ENCODE measurements at regions not wholly inside any gene's neighbourhood (a gene's known extent, or its start where the extent isn't known, plus 50 kb on each side); places are given as distances from the start of the nearest gene placed in this dataset.

GRCh38 chr13:63954683-63955082 lies 2539.0 kb upstream of the PCDH20 start:
- no peak for DNase-seq (ENCODE audit: low read depth, low spot score)
- POLR2A ChIA-PET, result no interaction called here
- H3K4me3 ChIP-seq (ENCODE audit: low read depth, low read length), result no peak overlapping the region
- no peak for TF ChIP-seq CTCF (IDR thresholded peaks at IDR 0.05; ENCODE audit: insufficient read depth, low read length, missing control alignments)
- CTCF ChIA-PET, result no interaction called here

GRCh38 chr13:63948045-63948444 lies 2532.4 kb upstream of the PCDH20 start:
- no peak for TF ChIP-seq CTCF (IDR thresholded peaks at IDR 0.05; ENCODE audit: insufficient read depth, low read length, missing control alignments)
- ChIA-PET POLR2A (no interaction called here), CTCF (no interaction called here)
- no peak for DNase-seq (ENCODE audit: low read depth, low spot score)
- no peak overlapping the region for H3K4me3 ChIP-seq (ENCODE audit: low read depth, low read length)

- TF ChIP-seq CTCF (IDR thresholded peaks at IDR 0.05; ENCODE audit: insufficient read depth, low read length, missing control alignments), result no peak
- POLR2A ChIA-PET, result no interaction called here
Measured at GRCh38 chr13:63944911-63945310, 2529.3 kb upstream of the PCDH20 start.

GRCh38 chr13:63942372-63942771 lies 2526.7 kb upstream of the PCDH20 start:
- CTCF ChIA-PET, result no interaction called here
- POLR2A ChIA-PET, result no interaction called here
- TF ChIP-seq CTCF (IDR thresholded peaks at IDR 0.05; ENCODE audit: insufficient read depth, low read length, missing control alignments), result no peak
- no peak overlapping the region for H3K4me3 ChIP-seq (ENCODE audit: low read depth, low read length)
- DNase-seq (ENCODE audit: low read depth, low spot score), result no peak

More at GRCh38 chr13:63944911-63945310, 2529.3 kb upstream of the PCDH20 start:
- CTCF ChIA-PET, result no interaction called here
- DNase-seq (ENCODE audit: low read depth, low spot score), result no peak
- no peak overlapping the region for H3K4me3 ChIP-seq (ENCODE audit: low read depth, low read length)

- TF ChIP-seq CTCF (IDR thresholded peaks at IDR 0.05; ENCODE audit: insufficient read depth, low read length, missing control alignments), result no peak
- DNase-seq (ENCODE audit: low read depth, low spot score), result no peak
- no peak overlapping the region for H3K4me3 ChIP-seq (ENCODE audit: low read depth, low read length)
- ChIA-PET CTCF (no interaction called here), POLR2A (no interaction called here)
Measured at GRCh38 chr13:63938851-63939250, 2523.2 kb upstream of the PCDH20 start.

GRCh38 chr13:63910511-63910910 lies 2494.9 kb upstream of the PCDH20 start:
- no peak for DNase-seq (ENCODE audit: low read depth, low spot score)
- no peak overlapping the region for H3K4me3 ChIP-seq (ENCODE audit: low read depth, low read length)
- TF ChIP-seq CTCF (IDR thresholded peaks at IDR 0.05; ENCODE audit: insufficient read depth, low read length, missing control alignments), result no peak
- ChIA-PET CTCF (no interaction called here), POLR2A (no interaction called here)
